ENCODE measurements at regions not wholly inside any gene's neighbourhood (a gene's known extent, or its start where the extent isn't known, plus 50 kb on each side); places are given as distances from the start of the nearest gene placed in this dataset.

DNA sequence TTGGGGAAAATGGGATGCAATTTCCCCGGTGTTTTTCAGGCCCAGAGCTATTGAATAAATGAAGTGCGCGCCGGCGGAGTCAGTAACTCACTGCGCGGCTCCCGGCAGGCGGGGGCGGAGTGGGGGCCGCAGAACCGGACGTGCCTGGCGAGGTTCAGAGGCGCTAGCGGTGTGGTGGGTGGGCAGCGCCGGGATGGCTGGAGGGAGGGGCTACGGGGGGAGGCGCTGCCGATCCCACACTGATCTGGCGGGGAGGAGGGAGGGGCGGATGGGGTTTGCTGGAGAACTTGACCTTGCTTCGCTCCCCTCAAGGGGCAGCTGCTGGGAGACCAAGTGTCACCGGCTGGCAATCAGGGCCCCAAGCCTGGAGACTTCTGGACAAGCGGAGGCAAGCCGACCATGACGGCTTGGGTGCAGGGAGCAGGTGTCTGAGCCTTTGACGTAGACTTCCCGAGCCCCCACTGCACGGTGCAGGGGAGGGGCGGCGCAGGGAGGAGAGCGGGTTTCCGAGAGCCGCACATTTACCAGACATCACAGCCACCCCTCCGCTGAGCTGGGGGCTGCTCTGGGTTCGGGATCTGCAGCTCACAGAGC, 174.1 kb upstream of the RTL1 start:
- Histone ChIP-seq H2BK15ac (ENCODE audit: low read depth, low read length) (no peak overlapping the region), H3K23ac (ENCODE audit: low read depth, low read length) (peak overlapping the region; percentile 11; the same call in 1 of the 2 replicates), H2BK5ac (ENCODE audit: low read depth, low read length, poor library complexity, severe bottlenecking) (no peak overlapping the region), H2BK20ac (ENCODE audit: low read depth, low read length) (no peak overlapping the region), H3K9ac (ENCODE audit: low read depth, low read length) (no peak overlapping the region), H3K27me3 (ENCODE audit: control insufficient read depth, insufficient read depth, low read length) (peaks cover 3% of the 10 kb centered on the region; the same call in 1 of the 2 replicates), H3K18ac (ENCODE audit: low read depth, low read length) (no peak overlapping the region), H3K56ac (ENCODE audit: extremely low read depth, insufficient read depth, low read length) (no peak overlapping the region), H3K4me3 (ENCODE audit: insufficient read depth, low read depth, low read length) (no peak overlapping the region), H3K36me3 (ENCODE audit: control insufficient read depth, insufficient read depth, low read length) (no peaks in the 10 kb centered on the region), H3K4me1 (ENCODE audit: control insufficient read depth, insufficient read depth, low read length) (peaks cover 16% of the 10 kb centered on the region), H4K8ac (ENCODE audit: low read depth in 2 of 2, low read length in 2 of 2) (peak overlapping the region in 1 of 2 experiments; percentile 29; a peak in 1 of 4 replicates), H2BK120ac (ENCODE audit: low read depth, low read length) (peak overlapping the region; percentile 42), H3K9me1 (ENCODE audit: insufficient read depth, low read length) (peaks cover 7% of the 10 kb centered on the region; the same call in 1 of the 2 replicates), H3K27ac (ENCODE audit: insufficient read depth, low read length) (no peak overlapping the region), H2AK9ac (replicated peaks; ENCODE audit: low read depth, low read length, poor library complexity) (peak overlapping the region; percentile 63), H3K4me2 (ENCODE audit: low read depth, low read length) (peak overlapping the region; percentile 44; the same call in 1 of the 2 replicates), H4K5ac (ENCODE audit: low read depth, low read length) (no peak overlapping the region), H3K4ac (ENCODE audit: low read depth, low read length) (peak overlapping the region; percentile 46; the same call in 1 of the 2 replicates), H4K91ac (ENCODE audit: insufficient read depth, low read depth, low read length) (no peak overlapping the region), H3K9me3 (ENCODE audit: control insufficient read depth, insufficient read depth, low read length) (no peaks in the 10 kb centered on the region), H2AFZ (replicated peaks; ENCODE audit: low read length, poor library complexity) (peak overlapping the region; percentile 89), H3K79me1 (ENCODE audit: low read depth in 1 of 2, low read length in 2 of 2) (0 out of 4 replicates have a peak, but pooled peaks cover 0 to 1% of the 10 kb centered on the region in 2 experiments), H3K14ac (replicated peaks; ENCODE audit: low read depth, low read length) (no peak overlapping the region), H2AK5ac (ENCODE audit: low read depth, low read length) (0 out of 2 replicates have a peak overlapping the region, but pooled peaks have one; percentile 35), H4K20me1 (ENCODE audit: insufficient read depth, low read length) (peaks cover 5% of the 10 kb centered on the region)
- intact Hi-C loops (cut with micrococcal nuclease) (loop anchor here (10.0 kb wide), 1 partner anchor 157 kb away; no protein-coding TSS in a partner anchor), in situ Hi-C loops (cut with MboI; ENCODE audit: low sequenced_read_pairs) (no loop called here), dilution Hi-C loops (cut with HindIII; ENCODE audit: low sequenced_read_pairs, unreplicated experiment) (no loop called here)
- ChIA-PET POLR2A (ENCODE audit: unreplicated experiment) (no interaction called here), CTCF (no interaction called here)
- peak; percentile 33 for DNase-seq
- peak; percentile 7; the same call in 1 of the 2 replicates for ATAC-seq (ENCODE audit: low read depth)
- BruUV-seq (replicated peaks): no TSS peak
- peak; percentile 77; the same call in 1 of the 2 replicates for TF ChIP-seq MAZ (IDR thresholded peaks at IDR 0.05; ENCODE audit: borderline replicate concordance, low read depth, low read length)
- no peak for TF ChIP-seq NFE2L2 (IDR thresholded peaks at IDR 0.05; ENCODE audit: low read depth, low read length)
- WGBS, 2 experiments (ENCODE audit: extremely low coverage in 2 of 2, insufficient read length in 1 of 2): 15% methylated on average over 8 of the region's 38 CpGs; no CpG with 5 or more reads in 1 of the 2 experiments
